BJ (cell line): ENCODE measurements at regions not wholly inside any gene's neighbourhood (a gene's known extent, or its start where the extent isn't known, plus 50 kb on each side); places are given as distances from the start of the nearest gene placed in this dataset.

Experiments
- CTCF ChIA-PET: fragments of 350-600 bp; formaldehyde crosslinking; extraction: SDS; loops from one replicate; lab custom pipeline; 2021; ENCODE audit warnings: antibody characterized with exemption, inconsistent platforms; lab: Yijun Ruan, JAX
- POLR2A ChIA-PET: fragments of 300-600 bp; sonication (Branson Sonifier 250); formaldehyde crosslinking; extraction: SDS; loops from one replicate; lab custom pipeline; 2021; ENCODE audit warnings: antibody characterized with exemption; lab: Charles Lee
- DNase-seq: peaks from one replicate; pipeline ENCODE4 v3.0.0-alpha.2; 2011; ENCODE audit warnings: low read depth
- H3K27me3 ChIP-seq: 2 replicates; pipeline ENCODE4 v1.6.0; 2011; ENCODE audit warnings: low read length; ENCODE audit not compliant: control insufficient read depth, insufficient read depth
- H3K36me3 ChIP-seq: 2 replicates; pipeline ENCODE4 v1.5.1; 2011; ENCODE audit warnings: low read length; ENCODE audit not compliant: control insufficient read depth, insufficient read depth
- H3K4me3 ChIP-seq: 2 replicates; pipeline ENCODE4 v1.5.1; 2011; ENCODE audit warnings: low read depth, mild to moderate bottlenecking, control low read depth, low read length
- CTCF ChIP-seq: IDR thresholded peaks from 2 replicates; pipeline ENCODE4 v1.5.1; 2011; ENCODE audit warnings: low read depth, mild to moderate bottlenecking, control low read depth, inconsistent platforms, low read length, moderate library complexity; ENCODE audit not compliant: insufficient read depth

- DNase-seq: no peak
- Histone ChIP-seq H3K36me3 (no peaks in the 10 kb centered on the region), H3K4me3 (no peak overlapping the region), H3K27me3 (peaks cover 6% of the 10 kb centered on the region)
- CTCF ChIA-PET: interaction anchor here (0.7 to 1.3 kb wide), 2 partner anchors 220 to 1298 kb away, joined by 3 read pairs; no protein-coding TSS in a partner anchor
- POLR2A ChIA-PET: no interaction called here
- no peak for TF ChIP-seq CTCF
These were observed 156.0 kb downstream of the DAD1 start for GRCh38 chr14:22433069-22433468.

GRCh38 chr14:22432348-22432976 is 156.6 kb downstream of the DAD1 start:
- H3K4me3 ChIP-seq: no peak overlapping the region
- POLR2A ChIA-PET: no interaction called here
- no peak for TF ChIP-seq CTCF
- no peaks in the 10 kb centered on the region for H3K36me3 ChIP-seq
- peaks cover 6% of the 10 kb centered on the region for H3K27me3 ChIP-seq
- CTCF ChIA-PET: interaction anchor here (1.3 kb wide), 2 partner anchors 33 to 221 kb away, joined by 3 read pairs; no protein-coding TSS in a partner anchor
- peak; percentile 29 for DNase-seq

DNA sequence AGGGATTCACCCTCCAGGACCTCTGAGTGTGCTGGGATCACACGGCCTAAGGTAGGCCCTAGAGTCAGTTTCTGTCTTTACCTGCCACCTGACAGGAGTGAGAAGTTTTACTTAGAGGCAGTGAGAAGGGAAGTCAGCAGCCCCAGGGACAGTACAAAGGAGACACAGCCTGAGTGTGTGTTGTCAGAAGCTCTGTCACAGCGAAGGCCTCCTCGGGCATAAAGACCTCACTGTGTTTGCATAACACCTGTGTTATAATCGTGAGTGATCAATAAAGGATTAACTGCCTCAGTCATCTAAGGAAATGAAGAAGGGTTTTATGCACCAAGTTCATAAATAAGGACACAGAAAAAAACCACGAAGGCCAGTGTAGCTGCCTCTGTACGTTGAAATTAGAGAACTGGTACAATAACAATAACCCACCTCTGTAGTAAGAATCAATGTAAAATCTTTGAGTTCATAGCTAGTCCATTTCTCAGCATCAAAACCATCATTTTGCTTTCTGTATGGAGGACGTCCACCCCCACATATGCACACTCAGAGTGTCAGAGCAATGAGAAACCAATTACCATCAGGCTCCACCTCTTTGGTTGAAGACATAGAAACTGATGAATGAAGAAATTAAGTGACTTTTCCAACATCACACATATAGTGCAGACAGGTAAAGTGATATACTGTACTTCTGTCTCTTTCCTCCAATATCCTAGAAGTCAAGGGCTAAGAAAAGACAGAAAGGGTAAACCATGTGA is 159.3 kb downstream of the DAD1 start:
- no peak for TF ChIP-seq CTCF
- Histone ChIP-seq H3K4me3 (no peak overlapping the region), H3K36me3 (no peaks in the 10 kb centered on the region), H3K27me3 (peaks cover 9% of the 10 kb centered on the region)
- POLR2A ChIA-PET: no interaction called here
- no peak for DNase-seq
- CTCF ChIA-PET: interaction anchor here (1.2 kb wide), 1 partner anchor 42 kb away, joined by 3 read pairs; no protein-coding TSS in a partner anchor

DNA sequence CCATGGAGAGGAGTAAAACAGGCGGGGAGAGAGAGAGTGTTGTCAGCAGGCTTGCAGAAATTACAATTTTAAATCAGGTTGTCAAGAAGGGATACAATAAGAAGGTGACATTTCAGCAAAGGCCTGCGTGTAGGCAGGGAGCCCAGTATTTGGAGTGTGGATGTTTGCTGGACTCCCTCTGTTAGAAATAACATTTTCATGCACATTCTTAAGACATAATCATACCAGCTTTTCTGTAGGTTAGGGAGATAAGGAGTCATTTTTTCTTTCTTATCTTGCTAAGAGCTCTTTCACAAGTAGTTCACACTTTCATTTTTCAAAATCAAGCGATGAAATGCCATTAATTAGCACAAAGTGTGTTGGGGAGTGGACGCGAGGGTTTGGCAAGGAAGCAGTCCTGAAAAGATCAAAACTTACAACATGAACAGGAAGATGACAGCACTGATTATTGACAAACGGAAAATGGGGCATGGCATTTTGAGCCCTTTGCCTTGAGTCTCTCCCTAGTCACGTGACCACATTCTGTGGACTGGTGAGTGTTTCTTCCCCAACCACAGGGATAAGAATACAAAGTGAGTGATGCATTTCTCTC is 160.2 kb downstream of the DAD1 start:
- no peak for TF ChIP-seq CTCF
- Histone ChIP-seq H3K36me3 (no peaks in the 10 kb centered on the region), H3K4me3 (no peak overlapping the region), H3K27me3 (peaks cover 9% of the 10 kb centered on the region)
- no peak for DNase-seq
- ChIA-PET CTCF (no interaction called here), POLR2A (no interaction called here)

- peak overlapping the region; percentile 13; the same call in 1 of the 2 replicates for H3K4me3 ChIP-seq
- H3K36me3 ChIP-seq: no peaks in the 10 kb centered on the region
- DNase-seq: peak; percentile 3
- POLR2A ChIA-PET: no interaction called here
- TF ChIP-seq CTCF: no peak
- CTCF ChIA-PET: interaction anchor here (1.2 kb wide), 1 partner anchor 143 kb away, joined by 4 read pairs; no protein-coding TSS in a partner anchor
- H3K27me3 ChIP-seq: peaks cover 9% of the 10 kb centered on the region
These were observed 161.2 kb downstream of the DAD1 start for GRCh38 chr14:22427771-22428231.
